RWPE2 (cell line): ENCODE measurements at regions not wholly inside any gene's neighbourhood (a gene's known extent, or its start where the extent isn't known, plus 50 kb on each side); places are given as distances from the start of the nearest gene placed in this dataset.
"Not testable (repeated sequence)": the region's sequence is repeated elsewhere in the genome, so short reads cannot be mapped to it uniquely, and the experiment has no call there.

Experiments used
- ATAC-seq: fragments of 200-7000 bp; cut with Tn5 transposase; 3 replicates; pipeline ENCODE4 v1.9.1; 2021; ENCODE audit warnings: low read depth
- DNase-seq: peaks from one replicate; pipeline ENCODE4 v3.0.0-alpha.2; 2020; ENCODE audit warnings: low spot score
- H3K27ac ChIP-seq: fragments of 450-650 bp; 2 replicates; pipeline ENCODE4 v1.5.1; 2017; ENCODE audit warnings: mild to moderate bottlenecking; ENCODE audit not compliant: poor library complexity, severe bottlenecking
- H3K27me3 ChIP-seq: fragments of 250-450 bp; sonication (Bioruptor Pico); 2 replicates; pipeline ENCODE4 v1.5.1; 2021; ENCODE audit warnings: mild to moderate bottlenecking, moderate library complexity; ENCODE audit not compliant: insufficient read depth, poor library complexity, severe bottlenecking
- H3K36me3 ChIP-seq: fragments of 250-450 bp; sonication (Bioruptor Pico); 2 replicates; pipeline ENCODE4 v1.5.1; 2020; ENCODE audit warnings: low read depth, mild to moderate bottlenecking, moderate library complexity
- H3K4me1 ChIP-seq: fragments of 250-450 bp; sonication (Bioruptor Pico); 2 replicates; pipeline ENCODE4 v1.5.1; 2021; ENCODE audit warnings: mild to moderate bottlenecking, moderate library complexity; ENCODE audit not compliant: insufficient read depth, poor library complexity, severe bottlenecking
- H3K4me3 ChIP-seq: fragments of 250-450 bp; sonication (Bioruptor Pico); 2 replicates; pipeline ENCODE4 v1.5.1; 2021; ENCODE audit warnings: mild to moderate bottlenecking, moderate library complexity; ENCODE audit not compliant: severe bottlenecking
- H3K9me3 ChIP-seq: fragments of 250-450 bp; sonication (Bioruptor Pico); 2 replicates; pipeline ENCODE4 v1.5.1; 2021; ENCODE audit warnings: mild to moderate bottlenecking, moderate library complexity; ENCODE audit not compliant: severe bottlenecking
- CTCF ChIP-seq: fragments of 450-650 bp; IDR thresholded peaks from one replicate; pipeline ENCODE4 v1.5.1; 2017; ENCODE audit warnings: mild to moderate bottlenecking, moderate library complexity; ENCODE audit not compliant: poor library complexity, severe bottlenecking

- H3K4me1 ChIP-seq, result no peaks in the 10 kb centered on the region
- TF ChIP-seq CTCF, result no peak
- no peaks in the 10 kb centered on the region for H3K27me3 ChIP-seq
- H3K27ac ChIP-seq, result no peak overlapping the region
- H3K36me3 ChIP-seq, result no peaks in the 10 kb centered on the region
- no peak for DNase-seq
- H3K9me3 ChIP-seq, result no peaks in the 10 kb centered on the region
- no peak overlapping the region for H3K4me3 ChIP-seq
- ATAC-seq, result no peak
Observed at GRCh38 chr21:35502821-35503220, 453.7 kb upstream of the RUNX1 start.

GRCh38 chr21:35497522-35497921 is 448.4 kb upstream of the RUNX1 start:
- H3K27ac ChIP-seq, H3K4me3 ChIP-seq, H3K9me3 ChIP-seq, H3K27me3 ChIP-seq, DNase-seq, ATAC-seq, H3K36me3 ChIP-seq, H3K4me1 ChIP-seq: not testable (repeated sequence)

GRCh38 chr21:35491920-35492678 is 443.0 kb upstream of the RUNX1 start:
- no peaks in the 10 kb centered on the region for H3K9me3 ChIP-seq
- ATAC-seq, result no peak
- H3K27me3 ChIP-seq, result no peaks in the 10 kb centered on the region
- no peak for DNase-seq
- H3K4me3 ChIP-seq, result no peak overlapping the region
- H3K36me3 ChIP-seq, result no peaks in the 10 kb centered on the region
- H3K4me1 ChIP-seq, result no peaks in the 10 kb centered on the region
- H3K27ac ChIP-seq, result no peak overlapping the region
- TF ChIP-seq CTCF, result no peak

GRCh38 chr21:35491114-35491513 is 442.0 kb upstream of the RUNX1 start:
- no peaks in the 10 kb centered on the region for H3K27me3 ChIP-seq
- H3K27ac ChIP-seq, result no peak overlapping the region
- no peak for TF ChIP-seq CTCF
- no peaks in the 10 kb centered on the region for H3K36me3 ChIP-seq
- DNase-seq, result no peak
- no peak for ATAC-seq
- no peaks in the 10 kb centered on the region for H3K9me3 ChIP-seq
- no peak overlapping the region for H3K4me3 ChIP-seq
- no peaks in the 10 kb centered on the region for H3K4me1 ChIP-seq

GRCh38 chr21:35489389-35489980 is 440.4 kb upstream of the RUNX1 start:
- no peak for ATAC-seq
- Histone ChIP-seq H3K9me3 (no peaks in the 10 kb centered on the region), H3K4me3 (no peak overlapping the region), H3K36me3 (no peaks in the 10 kb centered on the region), H3K27me3 (no peaks in the 10 kb centered on the region), H3K27ac (no peak overlapping the region), H3K4me1 (no peaks in the 10 kb centered on the region)
- DNase-seq, result no peak
- TF ChIP-seq CTCF, result no peak
